ENCODE measurements at regions not wholly inside any gene's neighbourhood (a gene's known extent, or its start where the extent isn't known, plus 50 kb on each side); places are given as distances from the start of the nearest gene placed in this dataset.

- no TSS peak for BruUV-seq (replicated peaks)
- FAIRE-seq (no peak), ATAC-seq (no peak), DNase-seq (ENCODE audit: low read depth, low spot score) (no peak)
- no peaks in the 10 kb centered on the region for H3K27me3 ChIP-seq (replicated peaks in 1 of 2; ENCODE audit: control insufficient read depth in 2 of 2, insufficient read depth in 2 of 2, low read length in 1 of 2)
- no peaks in the 10 kb centered on the region for H3K79me2 ChIP-seq (ENCODE audit: control insufficient read depth, insufficient read depth, low read length)
- TF ChIP-seq, protein P1, sequence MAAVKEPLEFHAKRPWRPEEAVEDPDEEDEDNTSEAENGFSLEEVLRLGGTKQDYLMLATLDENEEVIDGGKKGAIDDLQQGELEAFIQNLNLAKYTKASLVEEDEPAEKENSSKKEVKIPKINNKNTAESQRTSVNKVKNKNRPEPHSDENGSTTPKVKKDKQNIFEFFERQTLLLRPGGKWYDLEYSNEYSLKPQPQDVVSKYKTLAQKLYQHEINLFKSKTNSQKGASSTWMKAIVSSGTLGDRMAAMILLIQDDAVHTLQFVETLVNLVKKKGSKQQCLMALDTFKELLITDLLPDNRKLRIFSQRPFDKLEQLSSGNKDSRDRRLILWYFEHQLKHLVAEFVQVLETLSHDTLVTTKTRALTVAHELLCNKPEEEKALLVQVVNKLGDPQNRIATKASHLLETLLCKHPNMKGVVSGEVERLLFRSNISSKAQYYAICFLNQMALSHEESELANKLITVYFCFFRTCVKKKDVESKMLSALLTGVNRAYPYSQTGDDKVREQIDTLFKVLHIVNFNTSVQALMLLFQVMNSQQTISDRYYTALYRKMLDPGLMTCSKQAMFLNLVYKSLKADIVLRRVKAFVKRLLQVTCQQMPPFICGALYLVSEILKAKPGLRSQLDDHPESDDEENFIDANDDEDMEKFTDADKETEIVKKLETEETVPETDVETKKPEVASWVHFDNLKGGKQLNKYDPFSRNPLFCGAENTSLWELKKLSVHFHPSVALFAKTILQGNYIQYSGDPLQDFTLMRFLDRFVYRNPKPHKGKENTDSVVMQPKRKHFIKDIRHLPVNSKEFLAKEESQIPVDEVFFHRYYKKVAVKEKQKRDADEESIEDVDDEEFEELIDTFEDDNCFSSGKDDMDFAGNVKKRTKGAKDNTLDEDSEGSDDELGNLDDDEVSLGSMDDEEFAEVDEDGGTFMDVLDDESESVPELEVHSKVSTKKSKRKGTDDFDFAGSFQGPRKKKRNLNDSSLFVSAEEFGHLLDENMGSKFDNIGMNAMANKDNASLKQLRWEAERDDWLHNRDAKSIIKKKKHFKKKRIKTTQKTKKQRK (IDR thresholded peaks at IDR 0.05; ENCODE audit: low read depth, low read length): no peak
- TF ChIP-seq, protein P2, sequence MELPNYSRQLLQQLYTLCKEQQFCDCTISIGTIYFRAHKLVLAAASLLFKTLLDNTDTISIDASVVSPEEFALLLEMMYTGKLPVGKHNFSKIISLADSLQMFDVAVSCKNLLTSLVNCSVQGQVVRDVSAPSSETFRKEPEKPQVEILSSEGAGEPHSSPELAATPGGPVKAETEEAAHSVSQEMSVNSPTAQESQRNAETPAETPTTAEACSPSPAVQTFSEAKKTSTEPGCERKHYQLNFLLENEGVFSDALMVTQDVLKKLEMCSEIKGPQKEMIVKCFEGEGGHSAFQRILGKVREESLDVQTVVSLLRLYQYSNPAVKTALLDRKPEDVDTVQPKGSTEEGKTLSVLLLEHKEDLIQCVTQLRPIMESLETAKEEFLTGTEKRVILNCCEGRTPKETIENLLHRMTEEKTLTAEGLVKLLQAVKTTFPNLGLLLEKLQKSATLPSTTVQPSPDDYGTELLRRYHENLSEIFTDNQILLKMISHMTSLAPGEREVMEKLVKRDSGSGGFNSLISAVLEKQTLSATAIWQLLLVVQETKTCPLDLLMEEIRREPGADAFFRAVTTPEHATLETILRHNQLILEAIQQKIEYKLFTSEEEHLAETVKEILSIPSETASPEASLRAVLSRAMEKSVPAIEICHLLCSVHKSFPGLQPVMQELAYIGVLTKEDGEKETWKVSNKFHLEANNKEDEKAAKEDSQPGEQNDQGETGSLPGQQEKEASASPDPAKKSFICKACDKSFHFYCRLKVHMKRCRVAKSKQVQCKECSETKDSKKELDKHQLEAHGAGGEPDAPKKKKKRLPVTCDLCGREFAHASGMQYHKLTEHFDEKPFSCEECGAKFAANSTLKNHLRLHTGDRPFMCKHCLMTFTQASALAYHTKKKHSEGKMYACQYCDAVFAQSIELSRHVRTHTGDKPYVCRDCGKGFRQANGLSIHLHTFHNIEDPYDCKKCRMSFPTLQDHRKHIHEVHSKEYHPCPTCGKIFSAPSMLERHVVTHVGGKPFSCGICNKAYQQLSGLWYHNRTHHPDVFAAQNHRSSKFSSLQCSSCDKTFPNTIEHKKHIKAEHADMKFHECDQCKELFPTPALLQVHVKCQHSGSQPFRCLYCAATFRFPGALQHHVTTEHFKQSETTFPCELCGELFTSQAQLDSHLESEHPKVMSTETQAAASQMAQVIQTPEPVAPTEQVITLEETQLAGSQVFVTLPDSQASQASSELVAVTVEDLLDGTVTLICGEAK (IDR thresholded peaks at IDR 0.05; ENCODE audit: borderline replicate concordance): 0 out of 2 replicates have a peak, but pooled peaks have one; percentile 42
- RAD21 ChIA-PET (ENCODE audit: unreplicated experiment): no interaction called here
- no peaks in the 10 kb centered on the region for H3K9me3 ChIP-seq (replicated peaks; ENCODE audit: control insufficient read depth, insufficient read depth, low read length)
- H2AFZ ChIP-seq (ENCODE audit: control insufficient read depth, low read depth, low read length): no peak overlapping the region
- no peaks in the 10 kb centered on the region for H3K36me3 ChIP-seq (ENCODE audit: control insufficient read depth in 2 of 2, insufficient read depth in 2 of 2, low read length in 1 of 2)
- no peak overlapping the region for H3K4me2 ChIP-seq (ENCODE audit: control insufficient read depth, insufficient read depth)
- 21% methylated on average over 7 of the region's 7 CpGs for WGBS (ENCODE audit: insufficient coverage, insufficient replicate concordance, low lambda C conversion rate, missing lambda C conversion rate)
- no peaks in the 10 kb centered on the region for H4K20me1 ChIP-seq (ENCODE audit: control insufficient read depth, insufficient read depth)
- CTCF ChIA-PET: no interaction called here
- no peak overlapping the region for H3K4me3 ChIP-seq
- SMC1A ChIA-PET (ENCODE audit: uncharacterized antibody, unreplicated experiment): interaction anchor here (0.7 kb wide), 1 partner anchor 156 kb away, joined by 3 read pairs; no protein-coding TSS in a partner anchor
- H3K27ac ChIP-seq (ENCODE audit: control insufficient read depth, insufficient read depth): no peak overlapping the region
- intact Hi-C loops (cut with micrococcal nuclease; ENCODE audit: unreplicated experiment): no loop called here
- no peak overlapping the region for H3K9ac ChIP-seq (ENCODE audit: control insufficient read depth, insufficient read depth, low read length)
- no peaks in the 10 kb centered on the region for H3K4me1 ChIP-seq (ENCODE audit: control insufficient read depth, insufficient read depth, low read length)
- in situ Hi-C loops (cut with MboI): no loop called here
- POLR2A ChIA-PET: no interaction called here
These were observed 282.1 kb downstream of the C16orf95 start for GRCh38 chr16:87035053-87035452.
